Colon (tissue), 2 donors: ENCODE measurements at regions not wholly inside any gene's neighbourhood (a gene's known extent, or its start where the extent isn't known, plus 50 kb on each side); places are given as distances from the start of the nearest gene placed in this dataset.
"Not testable (repeated sequence)": the region's sequence is repeated elsewhere in the genome, so short reads cannot be mapped to it uniquely, and the experiment has no call there.

ENCODE experiments used
- FAIRE-seq: peaks from 2 replicates; lab custom pipeline; 2012; peaks lifted over from hg19 to GRCh38; lab: Jason Lieb, UNC
- donor health status: control.
- donor health status: control.

- no peak for FAIRE-seq
Observed at GRCh38 chr21:24509131-24509530, 1098.2 kb downstream of the MRPL39 start.

GRCh38 chr21:24486973-24487372 lies 1120.3 kb downstream of the MRPL39 start:
- no peak for FAIRE-seq

GRCh38 chr21:24483361-24483760 lies 1123.9 kb downstream of the MRPL39 start:
- FAIRE-seq: not testable (repeated sequence)

- no peak for FAIRE-seq
Observed at GRCh38 chr21:24470852-24471251, 1136.4 kb downstream of the MRPL39 start.

GRCh38 chr21:24456358-24456757 lies 1150.9 kb downstream of the MRPL39 start:
- no peak for FAIRE-seq

GRCh38 chr21:24450119-24450518 lies 1157.2 kb downstream of the MRPL39 start:
- FAIRE-seq: no peak

- no peak for FAIRE-seq
Observed at GRCh38 chr21:24445517-24445916, 1161.8 kb downstream of the MRPL39 start.

GRCh38 chr21:24444736-24445135 lies 1162.5 kb downstream of the MRPL39 start:
- no peak for FAIRE-seq

- no peak for FAIRE-seq
Observed at GRCh38 chr21:24436236-24436635, 1171.0 kb downstream of the MRPL39 start.

GRCh38 chr21:24428591-24429199 lies 1178.6 kb downstream of the MRPL39 start:
- FAIRE-seq: no peak

- no peak for FAIRE-seq
Observed at GRCh38 chr21:24424776-24425175, 1182.5 kb downstream of the MRPL39 start.

GRCh38 chr21:24423546-24423945 lies 1183.7 kb downstream of the MRPL39 start:
- FAIRE-seq: no peak

- no peak for FAIRE-seq
Observed at GRCh38 chr21:24420689-24421088, 1186.6 kb downstream of the MRPL39 start.

- not testable (repeated sequence) for FAIRE-seq
Observed at GRCh38 chr21:24419641-24420040, 1187.6 kb downstream of the MRPL39 start.

- FAIRE-seq: no peak
Observed at GRCh38 chr21:24418671-24419070, 1188.6 kb downstream of the MRPL39 start.

- FAIRE-seq: no peak
Observed at GRCh38 chr21:24411429-24411828, 1195.9 kb downstream of the MRPL39 start.

- FAIRE-seq: no peak
Observed at GRCh38 chr21:24403221-24403620, 1204.1 kb downstream of the MRPL39 start.

- no peak for FAIRE-seq
Observed at GRCh38 chr21:24395320-24395923, 1211.9 kb downstream of the MRPL39 start.

GRCh38 chr21:24375201-24375600 lies 1232.1 kb downstream of the MRPL39 start:
- FAIRE-seq: no peak

- no peak for FAIRE-seq
Observed at GRCh38 chr21:24372506-24372905, 1234.8 kb downstream of the MRPL39 start.

GRCh38 chr21:24369746-24370145 lies 1237.5 kb downstream of the MRPL39 start:
- no peak for FAIRE-seq

- FAIRE-seq: no peak
Observed at GRCh38 chr21:24369278-24369677, 1238.0 kb downstream of the MRPL39 start.

- FAIRE-seq: no peak
Observed at GRCh38 chr21:24367936-24368335, 1239.3 kb downstream of the MRPL39 start.

- FAIRE-seq: no peak
Observed at GRCh38 chr21:24353492-24353891, 1253.8 kb downstream of the MRPL39 start.
